ENCODE measurements at regions not wholly inside any gene's neighbourhood (a gene's known extent, or its start where the extent isn't known, plus 50 kb on each side); places are given as distances from the start of the nearest gene placed in this dataset.

DNA sequence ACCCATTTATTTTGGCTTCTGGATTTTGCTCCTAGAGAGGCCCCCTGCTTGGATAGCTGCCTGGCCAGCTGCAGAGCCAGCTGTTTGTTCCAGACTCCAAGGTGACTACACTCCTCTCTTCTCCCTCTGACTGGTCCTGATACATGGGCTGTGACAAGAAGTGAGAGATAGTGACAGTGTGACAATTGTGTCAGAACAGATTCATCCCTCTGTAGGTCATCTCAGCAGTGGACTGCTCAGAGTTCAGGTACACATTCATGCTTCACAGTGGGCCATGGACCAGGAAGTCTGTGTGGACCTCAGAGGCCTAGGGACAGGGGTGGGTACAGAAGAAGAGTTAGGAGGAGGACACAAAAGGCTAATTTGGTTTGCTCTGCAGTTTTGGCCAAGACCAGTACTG is 188.2 kb upstream of the MKLN1 start:
- no peak overlapping the region for H3K4me3 ChIP-seq (ENCODE audit: low read depth, low read length)
- H3K36me3 ChIP-seq (ENCODE audit: insufficient read depth) = no peaks in the 10 kb centered on the region
- DNase-seq (ENCODE audit: extremely low spot score) = no peak
- no peak overlapping the region for H3K27ac ChIP-seq (ENCODE audit: low read depth)
- H3K4me1 ChIP-seq (ENCODE audit: insufficient read depth) = no peaks in the 10 kb centered on the region

DNA sequence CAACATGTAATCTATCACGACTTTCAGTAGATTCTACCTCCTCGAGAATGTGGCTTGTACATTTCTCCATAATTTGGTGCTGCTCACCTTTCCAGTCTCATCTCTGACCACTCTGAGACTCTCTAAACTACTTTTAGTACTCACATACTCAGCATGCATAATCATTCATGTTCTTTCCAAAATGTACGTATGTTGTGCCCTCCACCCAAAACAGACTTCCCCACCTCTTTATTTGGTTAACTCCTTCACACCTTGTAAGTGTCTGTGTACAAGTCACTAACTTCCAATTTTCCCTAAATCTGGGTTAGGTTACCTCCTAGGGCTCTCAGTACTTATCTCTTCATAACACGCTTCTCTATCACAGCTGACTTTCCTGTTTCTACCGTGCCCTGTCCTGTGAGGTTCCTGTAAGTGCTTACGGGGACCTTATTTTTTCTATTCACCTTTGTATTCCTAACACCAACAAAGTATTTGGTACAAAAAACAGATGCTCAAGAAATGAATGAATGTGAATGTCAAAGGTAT is 186.2 kb upstream of the MKLN1 start:
- H3K27ac ChIP-seq (ENCODE audit: low read depth) = no peak overlapping the region
- H3K4me1 ChIP-seq (ENCODE audit: insufficient read depth) = no peaks in the 10 kb centered on the region
- 90% methylated on average over 6 of the region's 6 CpGs for WGBS
- H3K36me3 ChIP-seq (ENCODE audit: insufficient read depth) = no peaks in the 10 kb centered on the region
- H3K4me3 ChIP-seq (ENCODE audit: low read depth, low read length) = no peak overlapping the region
- no peak for DNase-seq (ENCODE audit: extremely low spot score)

- H3K36me3 ChIP-seq (ENCODE audit: insufficient read depth) = no peaks in the 10 kb centered on the region
- no peak overlapping the region for H3K4me3 ChIP-seq (ENCODE audit: low read depth, low read length)
These were observed 183.8 kb upstream of the MKLN1 start for GRCh38 chr7:131143869-131144268.

DNA sequence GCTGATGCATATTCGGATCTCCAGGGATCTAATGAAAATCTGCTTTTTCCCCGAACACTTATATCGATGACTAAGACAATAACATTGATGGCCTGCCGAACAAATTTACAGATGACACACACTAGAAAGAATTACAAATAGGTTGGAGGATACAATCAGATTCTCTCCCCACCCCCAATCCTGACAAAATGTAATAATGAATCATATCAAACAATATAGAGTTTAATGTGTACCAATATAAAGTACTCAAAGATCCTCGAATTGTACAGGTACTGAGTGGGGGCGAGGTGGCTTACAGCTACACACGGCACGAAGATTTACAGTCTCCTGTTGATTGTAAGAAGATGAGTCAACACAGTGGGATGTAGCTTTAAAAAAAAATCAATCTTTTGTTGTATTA is 182.7 kb upstream of the MKLN1 start:
- WGBS = 88% methylated on average over 8 of the region's 8 CpGs
- Histone ChIP-seq H3K4me1 (ENCODE audit: insufficient read depth) (no peaks in the 10 kb centered on the region), H3K36me3 (ENCODE audit: insufficient read depth) (no peaks in the 10 kb centered on the region), H3K27ac (ENCODE audit: low read depth) (no peak overlapping the region), H3K4me3 (ENCODE audit: low read depth, low read length) (no peak overlapping the region)
- DNase-seq (ENCODE audit: extremely low spot score) = no peak

More at GRCh38 chr7:131143869-131144268, 183.8 kb upstream of the MKLN1 start:
- DNase-seq (ENCODE audit: extremely low spot score) = no peak
- WGBS = 96% methylated on average over 4 of the region's 4 CpGs
- no peak overlapping the region for H3K27ac ChIP-seq (ENCODE audit: low read depth)
- H3K4me1 ChIP-seq (ENCODE audit: insufficient read depth) = no peaks in the 10 kb centered on the region

GRCh38 chr7:131145770-131146169 is 181.9 kb upstream of the MKLN1 start:
- WGBS = 58% methylated on average over 3 of the region's 3 CpGs
- no peaks in the 10 kb centered on the region for H3K36me3 ChIP-seq (ENCODE audit: insufficient read depth)
- H3K4me3 ChIP-seq (ENCODE audit: low read depth, low read length) = no peak overlapping the region
- no peaks in the 10 kb centered on the region for H3K4me1 ChIP-seq (ENCODE audit: insufficient read depth)
- H3K27ac ChIP-seq (ENCODE audit: low read depth) = no peak overlapping the region
- DNase-seq (ENCODE audit: extremely low spot score) = no peak

GRCh38 chr7:131147604-131148003 is 180.1 kb upstream of the MKLN1 start:
- H3K4me1 ChIP-seq (ENCODE audit: insufficient read depth) = no peaks in the 10 kb centered on the region
- DNase-seq (ENCODE audit: extremely low spot score) = no peak
- no peak overlapping the region for H3K4me3 ChIP-seq (ENCODE audit: low read depth, low read length)
- no peak overlapping the region for H3K27ac ChIP-seq (ENCODE audit: low read depth)
- H3K36me3 ChIP-seq (ENCODE audit: insufficient read depth) = no peaks in the 10 kb centered on the region

- Histone ChIP-seq H3K36me3 (ENCODE audit: insufficient read depth) (no peaks in the 10 kb centered on the region), H3K4me1 (ENCODE audit: insufficient read depth) (no peaks in the 10 kb centered on the region), H3K27ac (ENCODE audit: low read depth) (no peak overlapping the region), H3K4me3 (ENCODE audit: low read depth, low read length) (no peak overlapping the region)
- no peak for DNase-seq (ENCODE audit: extremely low spot score)
- WGBS = 94% methylated on average over 4 of the region's 4 CpGs
These were observed 179.4 kb upstream of the MKLN1 start for GRCh38 chr7:131148258-131148657.

DNA sequence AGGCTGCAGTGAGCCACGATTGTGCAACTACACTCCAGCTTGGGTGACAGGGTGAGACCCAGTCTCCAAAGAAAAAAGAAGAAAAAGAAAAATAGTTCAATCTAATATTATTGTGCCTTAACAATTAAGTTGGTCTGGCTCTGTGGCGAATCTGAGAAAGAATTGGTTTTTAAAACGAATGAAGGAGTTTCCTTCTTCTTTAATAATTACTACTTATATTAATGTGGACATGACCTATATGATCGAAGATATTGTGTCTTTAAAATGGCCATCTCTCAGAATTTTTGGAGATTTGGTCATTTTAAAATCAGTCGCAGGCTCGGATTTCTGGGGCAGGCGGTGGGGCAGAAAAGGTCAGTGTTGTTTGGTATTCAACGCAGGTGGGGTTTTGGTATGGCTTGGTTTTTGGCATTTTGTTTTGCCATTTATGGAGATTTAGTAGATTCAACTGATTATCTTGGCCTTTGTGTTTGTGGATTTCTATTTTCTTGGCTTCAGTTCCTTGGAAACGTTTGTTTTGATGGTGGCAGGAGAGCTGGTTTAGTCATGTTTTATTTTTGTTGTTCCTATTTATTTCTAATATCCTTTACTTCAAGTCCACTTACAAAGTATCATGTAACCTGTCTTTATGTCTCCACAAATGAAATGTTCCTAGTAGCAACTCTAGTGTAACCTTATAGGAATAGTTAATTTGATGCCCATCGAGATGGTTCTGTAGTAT is 178.8 kb upstream of the MKLN1 start:
- WGBS = 82% methylated on average over 10 of the region's 10 CpGs
- no peak overlapping the region for H3K27ac ChIP-seq (ENCODE audit: low read depth)
- no peaks in the 10 kb centered on the region for H3K4me1 ChIP-seq (ENCODE audit: insufficient read depth)
- DNase-seq (ENCODE audit: extremely low spot score) = no peak
- no peak overlapping the region for H3K4me3 ChIP-seq (ENCODE audit: low read depth, low read length)
- H3K36me3 ChIP-seq (ENCODE audit: insufficient read depth) = no peaks in the 10 kb centered on the region

DNA sequence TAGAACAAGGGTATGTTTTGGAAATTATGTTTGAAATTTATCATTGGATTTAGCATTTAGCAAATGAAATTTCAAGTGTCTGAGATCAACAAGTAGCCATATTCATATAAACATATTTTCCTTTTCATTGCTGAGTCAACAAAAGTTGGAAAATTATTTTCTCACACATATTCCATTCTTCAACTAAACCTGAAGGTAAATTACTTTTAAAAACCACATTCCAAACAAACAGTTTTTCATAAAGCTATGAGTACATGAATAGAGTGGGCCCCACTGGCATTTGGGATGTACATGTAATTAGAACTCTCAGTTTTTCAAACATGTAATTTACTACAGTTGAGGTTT is 178.3 kb upstream of the MKLN1 start:
- DNase-seq (ENCODE audit: extremely low spot score) = no peak
- no peaks in the 10 kb centered on the region for H3K36me3 ChIP-seq (ENCODE audit: insufficient read depth)
- H3K4me1 ChIP-seq (ENCODE audit: insufficient read depth) = no peaks in the 10 kb centered on the region
- no peak overlapping the region for H3K27ac ChIP-seq (ENCODE audit: low read depth)
- H3K4me3 ChIP-seq (ENCODE audit: low read depth, low read length) = no peak overlapping the region

- H3K4me1 ChIP-seq (ENCODE audit: insufficient read depth) = no peaks in the 10 kb centered on the region
- H3K4me3 ChIP-seq (ENCODE audit: low read depth, low read length) = no peak overlapping the region
- no peak for DNase-seq (ENCODE audit: extremely low spot score)
- WGBS = 72% methylated on average over 4 of the region's 4 CpGs
- no peaks in the 10 kb centered on the region for H3K36me3 ChIP-seq (ENCODE audit: insufficient read depth)
- H3K27ac ChIP-seq (ENCODE audit: low read depth) = no peak overlapping the region
These were observed 177.8 kb upstream of the MKLN1 start for GRCh38 chr7:131149840-131150239.

GRCh38 chr7:131151034-131151433 is 176.6 kb upstream of the MKLN1 start:
- no peak overlapping the region for H3K4me3 ChIP-seq (ENCODE audit: low read depth, low read length)
- no peaks in the 10 kb centered on the region for H3K36me3 ChIP-seq (ENCODE audit: insufficient read depth)
- H3K27ac ChIP-seq (ENCODE audit: low read depth) = no peak overlapping the region
- H3K4me1 ChIP-seq (ENCODE audit: insufficient read depth) = no peaks in the 10 kb centered on the region
- WGBS = 64% methylated on average over 3 of the region's 3 CpGs
- no peak for DNase-seq (ENCODE audit: extremely low spot score)

- H3K4me1 ChIP-seq (ENCODE audit: insufficient read depth) = no peaks in the 10 kb centered on the region
- no peak for DNase-seq (ENCODE audit: extremely low spot score)
- H3K4me3 ChIP-seq (ENCODE audit: low read depth, low read length) = no peak overlapping the region
- no peaks in the 10 kb centered on the region for H3K36me3 ChIP-seq (ENCODE audit: insufficient read depth)
- H3K27ac ChIP-seq (ENCODE audit: low read depth) = no peak overlapping the region
These were observed 174.9 kb upstream of the MKLN1 start for GRCh38 chr7:131152766-131153165.

DNA sequence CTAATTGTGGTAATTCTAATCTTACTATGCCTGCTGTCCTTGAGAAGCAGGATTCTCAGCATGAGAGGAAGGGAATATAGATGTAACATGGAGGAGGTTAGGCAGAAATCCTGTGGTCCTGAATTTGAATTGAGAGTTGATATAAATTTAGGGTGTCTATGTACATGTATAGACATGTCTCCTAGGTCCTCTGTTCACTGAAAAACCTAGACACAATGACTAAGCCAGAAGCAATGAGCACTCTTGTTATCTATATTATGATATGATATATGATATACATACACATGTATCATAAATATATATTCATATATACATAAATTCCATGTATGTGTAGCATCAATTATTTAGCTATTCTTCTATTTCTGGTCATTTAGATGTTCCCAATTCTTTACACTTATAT is 173.3 kb upstream of the MKLN1 start:
- Histone ChIP-seq H3K27ac (ENCODE audit: low read depth) (no peak overlapping the region), H3K4me3 (ENCODE audit: low read depth, low read length) (no peak overlapping the region), H3K36me3 (ENCODE audit: insufficient read depth) (no peaks in the 10 kb centered on the region), H3K4me1 (ENCODE audit: insufficient read depth) (no peaks in the 10 kb centered on the region)
- no peak for DNase-seq (ENCODE audit: extremely low spot score)

DNA sequence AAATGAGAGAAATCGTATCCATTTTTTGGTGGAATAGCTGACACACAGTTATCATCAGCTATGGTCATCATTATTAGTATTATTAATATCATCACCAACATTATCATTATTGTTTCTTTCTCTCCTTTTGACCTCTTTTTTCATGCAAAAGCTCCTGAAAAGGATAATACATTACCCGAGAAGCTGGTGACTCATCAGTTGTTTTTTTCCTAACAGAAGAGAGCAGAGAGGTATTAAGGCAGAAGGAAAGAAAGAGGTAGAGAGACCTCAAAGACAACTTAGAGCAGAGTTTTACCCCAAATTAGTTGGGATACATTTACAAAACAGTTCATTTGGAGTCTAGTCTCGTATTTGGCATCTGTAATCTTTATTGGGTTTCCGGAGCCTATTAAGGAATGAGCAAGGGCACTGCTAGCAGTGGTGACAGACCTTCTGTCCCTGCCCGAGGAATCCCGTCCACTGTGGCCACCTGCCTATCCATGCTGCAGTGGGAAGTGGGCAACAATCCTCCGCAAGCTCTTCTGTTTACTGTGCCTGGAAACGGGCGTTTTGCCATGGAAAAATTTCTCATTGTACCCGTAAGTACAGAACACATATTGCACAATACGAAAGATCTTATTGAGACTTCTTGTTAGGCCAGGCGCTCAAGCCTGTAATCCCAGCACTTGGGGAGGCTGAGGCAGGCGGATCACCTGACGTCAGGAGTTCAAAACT is 170.0 kb upstream of the MKLN1 start:
- Histone ChIP-seq H3K4me1 (ENCODE audit: insufficient read depth) (no peaks in the 10 kb centered on the region), H3K27ac (ENCODE audit: low read depth) (no peak overlapping the region), H3K4me3 (ENCODE audit: low read depth, low read length) (no peak overlapping the region), H3K36me3 (ENCODE audit: insufficient read depth) (no peaks in the 10 kb centered on the region)
- DNase-seq (ENCODE audit: extremely low spot score) = no peak
- 60% methylated on average over 14 of the region's 14 CpGs for WGBS
